ENCODE measurements at regions not wholly inside any gene's neighbourhood (a gene's known extent, or its start where the extent isn't known, plus 50 kb on each side); places are given as distances from the start of the nearest gene placed in this dataset.

- no peak overlapping the region for H3K4me3 ChIP-seq (ENCODE audit: low read length)
- no peaks in the 10 kb centered on the region for H3K9me3 ChIP-seq (ENCODE audit: control insufficient read depth, insufficient read depth, low read length)
- no peaks in the 10 kb centered on the region for H3K27me3 ChIP-seq (ENCODE audit: control insufficient read depth, low read length)
- H3K27ac ChIP-seq (ENCODE audit: low read depth, low read length): no peak overlapping the region
- no peak overlapping the region for H3K4me2 ChIP-seq (ENCODE audit: low read length)
- no peaks in the 10 kb centered on the region for H3K9me2 ChIP-seq (replicated peaks; ENCODE audit: control insufficient read depth, low read length)
- TF ChIP-seq EZH2phosphoT487 (IDR thresholded peaks at IDR 0.05; ENCODE audit: borderline replicate concordance, low read length) (no peak), CTCF (IDR thresholded peaks at IDR 0.05; ENCODE audit: low read depth, low read length, poor library complexity, severe bottlenecking) (no peak)
- H3K4me1 ChIP-seq (ENCODE audit: control insufficient read depth, low read length): peaks cover 9% of the 10 kb centered on the region
- H3K79me2 ChIP-seq (ENCODE audit: control insufficient read depth, low read length): no peaks in the 10 kb centered on the region
- H3K36me3 ChIP-seq (ENCODE audit: control insufficient read depth, low read length): no peaks in the 10 kb centered on the region
- H3F3A ChIP-seq (ENCODE audit: control insufficient read depth, insufficient read depth): no peaks in the 10 kb centered on the region
- H4K20me1 ChIP-seq (ENCODE audit: control insufficient read depth, insufficient read depth, low read depth, low read length): no peaks in the 10 kb centered on the region
Measured at GRCh38 chr2:12506846-12507245, 209.9 kb upstream of the TRIB2 start.

- H3K4me1 ChIP-seq (ENCODE audit: control insufficient read depth, low read length): peaks cover 9% of the 10 kb centered on the region
- TF ChIP-seq CTCF (IDR thresholded peaks at IDR 0.05; ENCODE audit: low read depth, low read length, poor library complexity, severe bottlenecking) (no peak), EZH2phosphoT487 (IDR thresholded peaks at IDR 0.05; ENCODE audit: borderline replicate concordance, low read length) (no peak)
- no peaks in the 10 kb centered on the region for H3K9me3 ChIP-seq (ENCODE audit: control insufficient read depth, insufficient read depth, low read length)
- no peak overlapping the region for H3K27ac ChIP-seq (ENCODE audit: low read depth, low read length)
- H3K4me3 ChIP-seq (ENCODE audit: low read length): no peak overlapping the region
- no peaks in the 10 kb centered on the region for H3F3A ChIP-seq (ENCODE audit: control insufficient read depth, insufficient read depth)
- no peaks in the 10 kb centered on the region for H3K79me2 ChIP-seq (ENCODE audit: control insufficient read depth, low read length)
- no peaks in the 10 kb centered on the region for H3K36me3 ChIP-seq (ENCODE audit: control insufficient read depth, low read length)
- H3K9me2 ChIP-seq (replicated peaks; ENCODE audit: control insufficient read depth, low read length): no peaks in the 10 kb centered on the region
- no peak overlapping the region for H3K4me2 ChIP-seq (ENCODE audit: low read length)
- no peaks in the 10 kb centered on the region for H4K20me1 ChIP-seq (ENCODE audit: control insufficient read depth, insufficient read depth, low read depth, low read length)
- H3K27me3 ChIP-seq (ENCODE audit: control insufficient read depth, low read length): no peaks in the 10 kb centered on the region
Measured at GRCh38 chr2:12507295-12507694, 209.4 kb upstream of the TRIB2 start.

GRCh38 chr2:12510070-12510469 is 206.7 kb upstream of the TRIB2 start:
- TF ChIP-seq EZH2phosphoT487 (IDR thresholded peaks at IDR 0.05; ENCODE audit: borderline replicate concordance, low read length) (no peak), CTCF (IDR thresholded peaks at IDR 0.05; ENCODE audit: low read depth, low read length, poor library complexity, severe bottlenecking) (no peak)
- H3K4me3 ChIP-seq (ENCODE audit: low read length): no peak overlapping the region
- H3K36me3 ChIP-seq (ENCODE audit: control insufficient read depth, low read length): no peaks in the 10 kb centered on the region
- no peak overlapping the region for H3K4me2 ChIP-seq (ENCODE audit: low read length)
- H3K27me3 ChIP-seq (ENCODE audit: control insufficient read depth, low read length): no peaks in the 10 kb centered on the region
- no peaks in the 10 kb centered on the region for H3K9me2 ChIP-seq (replicated peaks; ENCODE audit: control insufficient read depth, low read length)
- no peak overlapping the region for H3K27ac ChIP-seq (ENCODE audit: low read depth, low read length)
- no peaks in the 10 kb centered on the region for H3F3A ChIP-seq (ENCODE audit: control insufficient read depth, insufficient read depth)
- no peaks in the 10 kb centered on the region for H4K20me1 ChIP-seq (ENCODE audit: control insufficient read depth, insufficient read depth, low read depth, low read length)
- no peaks in the 10 kb centered on the region for H3K9me3 ChIP-seq (ENCODE audit: control insufficient read depth, insufficient read depth, low read length)
- H3K79me2 ChIP-seq (ENCODE audit: control insufficient read depth, low read length): no peaks in the 10 kb centered on the region
- H3K4me1 ChIP-seq (ENCODE audit: control insufficient read depth, low read length): peaks cover 9% of the 10 kb centered on the region

- H3K9me2 ChIP-seq (replicated peaks; ENCODE audit: control insufficient read depth, low read length): no peaks in the 10 kb centered on the region
Measured at GRCh38 chr2:12513339-12513738, 203.4 kb upstream of the TRIB2 start.

More at GRCh38 chr2:12513339-12513738, 203.4 kb upstream of the TRIB2 start:
- H3K27me3 ChIP-seq (ENCODE audit: control insufficient read depth, low read length): no peaks in the 10 kb centered on the region
- no peaks in the 10 kb centered on the region for H4K20me1 ChIP-seq (ENCODE audit: control insufficient read depth, insufficient read depth, low read depth, low read length)
- no peaks in the 10 kb centered on the region for H3K4me1 ChIP-seq (ENCODE audit: control insufficient read depth, low read length)
- H3K4me3 ChIP-seq (ENCODE audit: low read length): no peak overlapping the region
- no peak overlapping the region for H3K27ac ChIP-seq (ENCODE audit: low read depth, low read length)
- no peaks in the 10 kb centered on the region for H3K79me2 ChIP-seq (ENCODE audit: control insufficient read depth, low read length)
- H3K4me2 ChIP-seq (ENCODE audit: low read length): no peak overlapping the region
- no peaks in the 10 kb centered on the region for H3F3A ChIP-seq (ENCODE audit: control insufficient read depth, insufficient read depth)
- no peaks in the 10 kb centered on the region for H3K36me3 ChIP-seq (ENCODE audit: control insufficient read depth, low read length)
- no peaks in the 10 kb centered on the region for H3K9me3 ChIP-seq (ENCODE audit: control insufficient read depth, insufficient read depth, low read length)
- TF ChIP-seq EZH2phosphoT487 (IDR thresholded peaks at IDR 0.05; ENCODE audit: borderline replicate concordance, low read length) (no peak), CTCF (IDR thresholded peaks at IDR 0.05; ENCODE audit: low read depth, low read length, poor library complexity, severe bottlenecking) (no peak)
